B cell (primary cell): ENCODE measurements at regions not wholly inside any gene's neighbourhood (a gene's known extent, or its start where the extent isn't known, plus 50 kb on each side); places are given as distances from the start of the nearest gene placed in this dataset.

ENCODE experiments used
- ATAC-seq: fragments of 200-7000 bp; cut with Tn5 transposase; one replicate; pipeline ENCODE4 v1.10.0; 2021; ENCODE audit warnings: low read depth, mild to moderate bottlenecking, moderate number of reproducible peaks, moderate library complexity
- CTCF ChIA-PET: fragments of 350-600 bp; sonication (Branson Sonifier 250); formaldehyde crosslinking; loops from one replicate; lab custom pipeline; 2021; ENCODE audit warnings: antibody characterized with exemption, inconsistent platforms; lab: Charles Lee
- POLR2A ChIA-PET: fragments of 350-600 bp; sonication (Branson Sonifier 250); formaldehyde crosslinking; loops from one replicate; lab custom pipeline; 2021; ENCODE audit warnings: antibody characterized with exemption; lab: Charles Lee
- DNase-seq: peaks from one replicate; pipeline ENCODE4 v3.0.0; 2013
- H2AFZ ChIP-seq: 2 replicates; pipeline ENCODE4 v1.6.1; 2012; ENCODE audit warnings: mild to moderate bottlenecking, low read depth, low read length; ENCODE audit not compliant: insufficient read depth, poor library complexity, severe bottlenecking
- H3K27ac ChIP-seq, 2 donors: 1 replicate in 1 of 2; 2 replicates in 1 of 2; pipeline ENCODE4 v1.5.1; 2012 to 2013; ENCODE audit warnings: low read length in 2 of 2, mild to moderate bottlenecking in 2 of 2, moderate library complexity in 1 of 2
- H3K27me3 ChIP-seq, 4 experiments: fragments of 200-600 bp in 1 of 4; sonication (generic) in 1 of 4; replicated peaks in 1 of 4; 1 replicate in 2 of 4; 2 replicates in 2 of 4; pipeline versions ENCODE4 v1.6.1 to v1.7.0; 2013 to 2016; ENCODE audit warnings: low read length in 3 of 4, mild to moderate bottlenecking in 2 of 4, mixed read lengths in 1 of 4, moderate library complexity in 1 of 4; ENCODE audit not compliant: insufficient read depth in 4 of 4, control insufficient read depth in 3 of 4; ENCODE audit errors: control extremely low read depth in 1 of 4
- H3K36me3 ChIP-seq, 2 experiments: replicated peaks in 1 of 2; 1 replicate in 1 of 2; 2 replicates in 1 of 2; pipeline versions ENCODE4 v1.6.1 to v1.7.1; 2013; ENCODE audit warnings: low read length in 1 of 2; ENCODE audit not compliant: insufficient read depth in 2 of 2, control insufficient read depth in 1 of 2; ENCODE audit errors: control extremely low read depth in 1 of 2, extremely low read depth in 1 of 2
- H3K4me1 ChIP-seq, 2 donors: fragments of 200-600 bp in 1 of 2; sonication (generic) in 1 of 2; 1 replicate in 1 of 2; 2 replicates in 1 of 2; pipeline versions ENCODE4 v1.5.1 to v1.6.1; 2013 to 2017; ENCODE audit warnings: low read length in 2 of 2; ENCODE audit not compliant: control insufficient read depth in 2 of 2, insufficient read depth in 2 of 2
- H3K4me2 ChIP-seq: replicated peaks from 2 replicates; pipeline ENCODE3; 2012; ENCODE audit warnings: mild to moderate bottlenecking, low read depth, low read length; ENCODE audit not compliant: poor library complexity, severe bottlenecking
- H3K4me3 ChIP-seq, 5 experiments: fragments of 200-600 bp in 1 of 5; sonication (generic) in 1 of 5; 1 replicate in 3 of 5; 2 replicates in 2 of 5; pipeline versions ENCODE4 v1.5.1 to v1.7.0; 2011 to 2016; ENCODE audit warnings: low read length in 4 of 5, mild to moderate bottlenecking in 4 of 5, low read depth in 2 of 5, control low read depth in 1 of 5, moderate library complexity in 1 of 5; ENCODE audit not compliant: insufficient read depth in 1 of 5; ENCODE audit errors: control extremely low read depth in 1 of 5, extremely low read depth in 1 of 5
- H3K79me2 ChIP-seq: fragments of 200-600 bp; sonication (generic); one replicate; pipeline ENCODE4 v1.6.0; 2016; ENCODE audit warnings: low read length; ENCODE audit not compliant: control insufficient read depth, insufficient read depth
- H3K9ac ChIP-seq: fragments of 200-600 bp; sonication (generic); 2 replicates; pipeline ENCODE4 v1.6.1; 2017; ENCODE audit warnings: mild to moderate bottlenecking, low read length, moderate library complexity
- H3K9me3 ChIP-seq, 3 donors: one replicate each; pipeline versions ENCODE4 v1.6.1 to v1.7.1; 2013; ENCODE audit warnings: low read length in 2 of 3; ENCODE audit not compliant: control insufficient read depth in 2 of 3, insufficient read depth in 1 of 3; ENCODE audit errors: control extremely low read depth in 1 of 3
- H4K20me1 ChIP-seq: 2 replicates; pipeline ENCODE4 v1.6.0; 2012; ENCODE audit warnings: mild to moderate bottlenecking, low read length; ENCODE audit not compliant: insufficient read depth, control insufficient read depth, poor library complexity, severe bottlenecking
- H3K27ac Mint-ChIP-seq: one replicate; pipeline ENCODE4 v1.8.0; 2021; ENCODE audit warnings: mixed read lengths
- H3K27me3 Mint-ChIP-seq: one replicate; pipeline ENCODE4 v1.8.0; 2021; ENCODE audit warnings: mixed read lengths
- H3K4me1 Mint-ChIP-seq: one replicate; pipeline ENCODE4 v1.8.0; 2021; ENCODE audit warnings: mixed read lengths
- H3K4me3 Mint-ChIP-seq: one replicate; pipeline ENCODE4 v1.8.0; 2021; ENCODE audit warnings: mixed read lengths
- H3K9me3 Mint-ChIP-seq: one replicate; pipeline ENCODE4 v1.8.0; 2022; ENCODE audit warnings: mixed read lengths; ENCODE audit not compliant: insufficient read depth
- CTCF ChIP-seq: fragments of 200-600 bp; IDR thresholded peaks from one replicate; pipeline ENCODE4 v1.8.0; 2022; ENCODE audit warnings: antibody characterized with exemption, mild to moderate bottlenecking
- EZH2 ChIP-seq: IDR thresholded peaks from 2 replicates; pipeline ENCODE4 v1.6.1; 2012; ENCODE audit warnings: borderline replicate concordance, low read depth, mild to moderate bottlenecking, moderate library complexity, low read length; ENCODE audit not compliant: insufficient read depth, poor library complexity, severe bottlenecking
- WGBS: methylation state at CpG from one replicate; pipeline ENCODE4 v1.1.5; 2013; ENCODE audit warnings: missing lambda C conversion rate; ENCODE audit not compliant: insufficient coverage; 5-methylcytosine and 5-hydroxymethylcytosine counted together
- intact Hi-C: fragments of 100-400 bp; cut with micrococcal nuclease; formaldehyde crosslinking; loops from one replicate; pipeline ENCODE4 v1.10.0; 2022

GRCh38 chr20:11711214-11711613 is 206.5 kb upstream of the BTBD3 start:
- Histone ChIP-seq H3K9me3 (no peaks in the 10 kb centered on the region), H2AFZ (no peak overlapping the region), H3K27ac (no peak overlapping the region), H3K79me2 (no peaks in the 10 kb centered on the region), H3K9ac (no peak overlapping the region), H3K27me3 (no peaks in the 10 kb centered on the region), H4K20me1 (no peaks in the 10 kb centered on the region), H3K4me1 (no peaks in the 10 kb centered on the region), H3K4me3 (no peak overlapping the region), H3K4me2 (no peak overlapping the region), H3K36me3 (no peaks in the 10 kb centered on the region)
- intact Hi-C loops: no loop called here
- Mint-ChIP-seq H3K9me3 (no peaks in the 10 kb centered on the region), H3K4me1 (no peaks in the 10 kb centered on the region), H3K4me3 (no peak overlapping the region), H3K27me3 (no peaks in the 10 kb centered on the region), H3K27ac (no peak overlapping the region)
- DNase-seq (no peak), ATAC-seq (no peak)
- no peak for TF ChIP-seq CTCF
- TF ChIP-seq EZH2: no peak
- ChIA-PET CTCF (no interaction called here), POLR2A (no interaction called here)
- WGBS: 100% methylated on average over 2 of the region's 5 CpGs

- CTCF ChIA-PET: no interaction called here
- no peaks in the 10 kb centered on the region for H3K36me3 ChIP-seq
- POLR2A ChIA-PET: no interaction called here
- H3K4me1 ChIP-seq: no peaks in the 10 kb centered on the region
- 93% methylated on average over 3 of the region's 3 CpGs for WGBS
- no peak overlapping the region for H2AFZ ChIP-seq
- H4K20me1 ChIP-seq: no peaks in the 10 kb centered on the region
- H3K9me3 ChIP-seq: no peaks in the 10 kb centered on the region
- no peak overlapping the region for H3K9ac ChIP-seq
- no peak for DNase-seq
- H3K4me1 Mint-ChIP-seq: no peaks in the 10 kb centered on the region
- no peak overlapping the region for H3K27ac ChIP-seq
- H3K9me3 Mint-ChIP-seq: no peaks in the 10 kb centered on the region
- no peak overlapping the region for H3K4me3 ChIP-seq
- no peak overlapping the region for H3K27ac Mint-ChIP-seq
- H3K27me3 Mint-ChIP-seq: no peaks in the 10 kb centered on the region
- H3K27me3 ChIP-seq: no peaks in the 10 kb centered on the region
- no peak for ATAC-seq
- no peaks in the 10 kb centered on the region for H3K79me2 ChIP-seq
- TF ChIP-seq CTCF (no peak), EZH2 (no peak)
- intact Hi-C loops: no loop called here
- H3K4me3 Mint-ChIP-seq: no peak overlapping the region
- H3K4me2 ChIP-seq: no peak overlapping the region
Observed at GRCh38 chr20:11712639-11713160, 205.0 kb upstream of the BTBD3 start.
